LNCAP (cell line): ENCODE measurements at regions not wholly inside any gene's neighbourhood (a gene's known extent, or its start where the extent isn't known, plus 50 kb on each side); places are given as distances from the start of the nearest gene placed in this dataset.

Experiments
- CTCF ChIP-seq: fragments of 450-650 bp; IDR thresholded peaks from 2 replicates; pipeline ENCODE4 v1.5.1; 2017; ENCODE audit warnings: mild to moderate bottlenecking

- TF ChIP-seq CTCF = peak; percentile 42
Observed at GRCh38 chr7:65621580-65622201, 248.0 kb downstream of the ZNF92 start.

- TF ChIP-seq CTCF = peak; percentile 43; the same call in 1 of the 2 replicates
Observed at GRCh38 chr7:65722361-65722792, 150.5 kb upstream of the VKORC1L1 start.

- no peak for TF ChIP-seq CTCF
Observed at GRCh38 chr7:65731129-65731528, 141.7 kb upstream of the VKORC1L1 start.

- TF ChIP-seq CTCF = no peak
Observed at GRCh38 chr7:65731562-65732035, 141.3 kb upstream of the VKORC1L1 start.

GRCh38 chr7:65744406-65744805 lies 128.5 kb upstream of the VKORC1L1 start:
- TF ChIP-seq CTCF = no peak

GRCh38 chr7:65746398-65746669 lies 126.5 kb upstream of the VKORC1L1 start:
- TF ChIP-seq CTCF = no peak

- no peak for TF ChIP-seq CTCF
Observed at GRCh38 chr7:65749039-65749438, 123.8 kb upstream of the VKORC1L1 start.

- no peak for TF ChIP-seq CTCF
Observed at GRCh38 chr7:65749518-65749917, 123.4 kb upstream of the VKORC1L1 start.
